C4-2B (cell line): ENCODE measurements at regions not wholly inside any gene's neighbourhood (a gene's known extent, or its start where the extent isn't known, plus 50 kb on each side); places are given as distances from the start of the nearest gene placed in this dataset.
"Not testable (repeated sequence)": the region's sequence is repeated elsewhere in the genome, so short reads cannot be mapped to it uniquely, and the experiment has no call there.

Experiments used
- H3K27ac ChIP-seq: fragments of 450-650 bp; 2 replicates; pipeline ENCODE4 v1.5.1; 2017
- CTCF ChIP-seq: fragments of 450-650 bp; conservative IDR thresholded peaks from 2 replicates; pipeline ENCODE4 v1.5.1; 2017; ENCODE audit warnings: mild to moderate bottlenecking
- ZFX ChIP-seq: fragments of 450-650 bp; IDR thresholded peaks from 2 replicates; pipeline ENCODE4 v1.6.1; 2017

- TF ChIP-seq CTCF: no peak
- no peak for TF ChIP-seq ZFX
- H3K27ac ChIP-seq: no peak overlapping the region
Measured at GRCh38 chr10:29702273-29703164, 67.7 kb upstream of the SVIL start.

GRCh38 chr10:29701306-29701705 lies 66.5 kb upstream of the SVIL start:
- TF ChIP-seq ZFX (no peak), CTCF (no peak)
- no peak overlapping the region for H3K27ac ChIP-seq

- no peak for TF ChIP-seq CTCF
- TF ChIP-seq ZFX: no peak
- H3K27ac ChIP-seq: no peak overlapping the region
Measured at GRCh38 chr10:29699621-29700020, 64.8 kb upstream of the SVIL start.

- TF ChIP-seq CTCF (no peak), ZFX (no peak)
- no peak overlapping the region for H3K27ac ChIP-seq
Measured at GRCh38 chr10:29698773-29699490, 64.2 kb upstream of the SVIL start.

GRCh38 chr10:29696581-29696980 lies 61.8 kb upstream of the SVIL start:
- not testable (repeated sequence) for H3K27ac ChIP-seq

- no peak overlapping the region for H3K27ac ChIP-seq
- TF ChIP-seq CTCF: no peak
- no peak for TF ChIP-seq ZFX
Measured at GRCh38 chr10:29694121-29694520, 59.4 kb upstream of the SVIL start.

- TF ChIP-seq CTCF (no peak), ZFX (no peak)
- no peak overlapping the region for H3K27ac ChIP-seq
Measured at GRCh38 chr10:29692121-29692539, 57.4 kb upstream of the SVIL start.
